ENCODE measurements at regions not wholly inside any gene's neighbourhood (a gene's known extent, or its start where the extent isn't known, plus 50 kb on each side); places are given as distances from the start of the nearest gene placed in this dataset.
"Not testable (repeated sequence)": the region's sequence is repeated elsewhere in the genome, so short reads cannot be mapped to it uniquely, and the experiment has no call there.

- DNase-seq (ENCODE audit: low spot score) = no peak
These were observed 83.2 kb upstream of the TNP1 start for GRCh38 chr2:216943109-216943508.

GRCh38 chr2:216942465-216942864, 82.6 kb upstream of the TNP1 start:
- no peak for DNase-seq (ENCODE audit: low spot score)

- no peak for DNase-seq (ENCODE audit: low spot score)
These were observed 82.2 kb upstream of the TNP1 start for GRCh38 chr2:216942016-216942415.

GRCh38 chr2:216936954-216937357, 77.1 kb upstream of the TNP1 start:
- DNase-seq (ENCODE audit: low spot score) = no peak

DNA sequence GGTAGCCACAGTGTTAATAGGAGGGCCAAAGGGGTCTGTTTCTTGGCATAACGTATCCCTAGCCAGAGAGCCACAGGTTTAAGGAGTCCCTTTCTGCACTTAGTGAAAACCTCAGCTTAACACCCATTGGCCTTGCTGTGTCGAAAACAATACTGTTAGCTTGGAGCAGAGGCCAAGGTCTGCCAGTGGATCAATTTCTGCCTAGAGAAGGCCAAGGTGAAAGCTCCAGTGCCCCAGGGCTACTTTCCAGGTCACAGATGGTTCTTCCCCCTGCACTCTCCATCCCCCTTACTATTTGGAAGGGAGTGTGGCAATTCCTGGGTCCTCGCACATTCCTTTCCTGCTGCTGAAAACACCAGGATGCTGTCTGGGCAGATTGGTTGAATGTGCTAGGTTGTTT, 74.8 kb upstream of the TNP1 start:
- DNase-seq (ENCODE audit: low spot score) = no peak

GRCh38 chr2:216934151-216934550, 74.3 kb upstream of the TNP1 start:
- no peak for DNase-seq (ENCODE audit: low spot score)

DNA sequence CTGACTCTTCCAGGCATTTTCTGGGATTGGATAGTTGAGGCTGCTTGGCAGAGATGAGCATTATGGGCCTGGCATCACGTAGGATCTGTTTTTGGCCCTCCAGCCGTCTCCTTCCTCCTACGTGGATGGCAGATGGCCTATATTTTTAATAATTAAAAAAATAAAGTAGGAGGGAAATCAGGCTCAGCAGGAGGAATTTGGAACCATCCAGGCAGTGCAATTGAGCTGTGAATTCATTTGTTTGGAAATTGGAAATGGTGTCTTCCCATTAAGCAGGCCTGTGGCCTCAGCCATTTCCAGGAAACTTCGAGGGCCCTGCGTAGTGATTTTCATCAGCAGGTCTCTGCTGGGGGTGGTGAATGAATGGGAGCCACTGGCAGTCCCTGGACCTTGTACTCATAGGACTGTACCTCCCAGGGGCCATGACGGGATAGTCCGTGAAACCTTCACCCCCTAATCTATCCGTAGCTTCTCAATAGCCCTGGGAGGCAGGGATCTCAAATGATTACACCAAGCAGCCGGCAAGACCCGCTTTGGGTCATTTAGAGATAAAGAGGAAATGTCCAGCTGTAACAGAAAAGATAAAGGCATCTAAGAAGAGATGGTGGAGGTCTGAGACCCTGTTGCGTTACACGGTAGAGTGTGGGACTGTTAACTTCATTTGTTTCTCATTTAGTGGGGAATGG, 73.1 kb upstream of the TNP1 start:
- DNase-seq (ENCODE audit: low spot score) = peak; percentile 22

- DNase-seq (ENCODE audit: low spot score) = no peak
These were observed 72.4 kb upstream of the TNP1 start for GRCh38 chr2:216932113-216932862.

GRCh38 chr2:216930716-216931115, 70.9 kb upstream of the TNP1 start:
- no peak for DNase-seq (ENCODE audit: low spot score)

GRCh38 chr2:216929338-216929737, 69.5 kb upstream of the TNP1 start:
- DNase-seq (ENCODE audit: low spot score) = not testable (repeated sequence)

GRCh38 chr2:216927163-216927562, 67.3 kb upstream of the TNP1 start:
- no peak for DNase-seq (ENCODE audit: low spot score)

DNA sequence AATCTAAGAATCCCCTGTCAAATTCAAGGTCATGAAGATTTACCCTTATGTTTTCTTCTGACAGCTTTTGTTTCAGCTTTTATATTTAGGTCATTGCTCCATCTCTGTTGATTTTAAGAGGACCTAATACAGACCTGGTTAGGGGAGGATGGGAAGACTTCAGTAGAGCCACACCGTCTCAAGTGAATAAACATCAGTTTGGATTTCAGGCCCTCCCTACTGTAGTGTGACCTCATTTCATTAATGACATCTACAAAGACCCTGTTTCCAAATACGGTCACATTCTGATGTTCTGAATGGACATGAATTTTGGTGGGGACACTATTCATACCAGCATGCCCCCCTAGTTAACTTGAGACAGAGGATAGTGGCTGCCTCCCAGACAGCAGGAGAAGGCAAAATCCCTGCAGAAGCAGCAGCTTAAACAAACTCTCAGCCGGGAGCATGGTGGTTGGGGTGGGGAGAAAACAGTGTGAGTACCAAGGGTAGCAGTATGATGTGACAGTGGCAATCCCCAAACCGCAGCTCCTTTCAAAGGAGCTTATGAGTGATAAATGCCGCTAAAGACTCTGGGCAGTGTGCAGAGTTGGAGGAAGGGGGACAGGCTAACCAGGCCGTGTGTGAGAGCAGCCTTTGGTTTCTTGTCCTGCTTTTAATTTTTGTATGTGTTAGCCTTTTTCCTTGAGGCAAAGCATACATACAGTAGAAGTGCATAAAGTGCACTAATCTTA, 65.9 kb upstream of the TNP1 start:
- no peak for DNase-seq (ENCODE audit: low spot score)

DNA sequence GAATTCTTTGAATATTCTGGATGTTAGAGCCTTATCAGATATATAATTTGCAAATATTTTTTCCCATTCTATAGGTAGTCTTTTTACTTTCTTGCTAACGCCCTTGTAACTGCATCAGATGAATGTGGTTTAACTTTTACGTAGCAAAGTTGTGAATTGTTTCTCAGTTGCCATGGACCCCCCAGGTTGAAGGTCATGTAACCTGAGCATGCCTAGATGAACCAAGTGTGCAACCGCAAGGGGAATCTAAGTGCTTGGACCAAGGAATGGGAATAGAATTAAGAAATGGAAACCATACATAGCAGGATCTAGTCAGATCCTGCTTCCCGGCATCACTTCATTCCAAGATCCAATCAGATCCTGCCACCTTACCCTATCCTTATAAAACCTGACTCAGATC, 65.1 kb upstream of the TNP1 start:
- no peak for DNase-seq (ENCODE audit: low spot score)

DNA sequence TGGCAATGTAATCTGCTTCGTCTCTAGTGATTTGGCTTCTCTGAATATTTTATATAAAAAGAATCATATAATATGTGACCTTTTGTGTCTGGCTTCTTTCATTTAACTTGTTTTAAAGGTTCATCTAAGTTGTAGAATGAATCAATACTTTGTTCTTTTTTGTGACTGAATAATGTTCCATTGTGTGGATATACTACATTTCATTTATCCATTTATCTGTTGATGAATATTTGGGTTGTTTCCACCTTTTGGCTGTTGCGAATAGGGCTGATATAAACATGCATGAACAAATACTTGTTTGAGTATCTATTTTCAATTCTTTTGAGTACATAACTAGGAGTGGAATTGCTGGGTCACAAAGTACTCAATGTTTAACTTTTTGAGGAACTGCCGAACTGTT, 63.8 kb upstream of the TNP1 start:
- no peak for DNase-seq (ENCODE audit: low spot score)

GRCh38 chr2:216922175-216922780, 62.4 kb upstream of the TNP1 start:
- DNase-seq (ENCODE audit: low spot score) = no peak

DNA sequence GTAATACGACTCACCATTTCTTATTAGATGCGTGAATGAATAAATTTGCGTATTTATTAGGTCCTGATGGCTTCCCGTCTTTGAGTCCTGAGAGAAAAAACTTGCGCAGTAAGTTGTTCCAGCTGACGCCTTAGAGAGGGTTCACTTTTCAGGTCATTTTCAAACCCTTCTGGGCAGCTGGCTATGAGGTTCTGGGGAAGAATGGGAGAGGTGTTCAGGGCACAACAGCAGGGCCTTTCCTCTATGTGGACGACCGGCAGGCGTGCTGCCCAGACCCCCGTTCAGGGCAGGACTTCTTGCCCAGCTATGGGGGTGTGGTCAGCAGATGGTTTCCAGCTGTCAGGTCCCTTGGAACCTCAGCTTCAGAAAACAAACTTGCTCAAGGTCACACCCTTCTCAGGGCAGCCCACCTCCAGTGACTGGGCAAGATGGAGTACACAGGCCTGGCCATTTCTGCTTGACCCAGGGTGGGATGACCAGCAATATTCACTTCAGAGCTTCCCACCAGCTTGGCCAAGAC, 61.1 kb upstream of the TNP1 start:
- DNase-seq (ENCODE audit: low spot score) = no peak

DNA sequence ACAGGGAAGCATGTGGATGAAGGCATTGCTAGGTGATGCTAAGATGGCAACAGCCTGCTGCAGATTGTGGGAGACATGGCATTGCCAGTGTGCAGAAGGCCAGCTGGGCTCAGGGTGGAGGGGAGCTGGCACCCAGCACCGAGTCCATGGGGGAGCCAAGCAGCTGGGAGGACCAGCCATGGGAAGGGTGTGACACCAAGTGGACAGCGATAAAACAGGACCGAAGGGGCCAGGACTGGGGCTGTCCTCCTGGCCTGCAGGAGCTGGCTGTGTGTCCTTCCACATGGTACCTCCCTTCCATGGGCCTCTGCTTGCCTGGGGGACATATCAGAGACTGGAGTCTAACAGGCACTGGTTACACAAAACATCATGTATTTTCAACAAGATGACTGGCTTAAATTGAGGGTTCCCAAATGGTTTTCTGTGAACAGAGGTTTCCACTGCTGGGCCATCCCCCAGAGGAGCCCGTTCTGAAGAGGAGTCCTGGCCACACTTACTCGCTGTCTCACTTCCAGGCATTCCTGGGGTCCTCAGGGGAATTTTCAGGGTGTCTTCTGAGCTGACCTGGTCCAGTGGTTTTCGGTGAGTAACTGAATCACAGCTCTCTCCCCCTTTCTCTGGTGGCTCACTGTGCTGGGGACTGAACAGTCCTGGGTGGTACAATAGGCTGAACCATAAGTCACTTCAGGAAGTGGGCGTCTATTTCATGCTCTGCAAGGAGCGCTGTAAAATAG, 60.4 kb upstream of the TNP1 start:
- DNase-seq (ENCODE audit: low spot score) = no peak

GRCh38 chr2:216918088-216918680, 58.3 kb upstream of the TNP1 start:
- no peak for DNase-seq (ENCODE audit: low spot score)

GRCh38 chr2:216916956-216917650, 57.2 kb upstream of the TNP1 start:
- no peak for DNase-seq (ENCODE audit: low spot score)

- DNase-seq (ENCODE audit: low spot score) = no peak
These were observed 55.8 kb upstream of the TNP1 start for GRCh38 chr2:216915557-216916150.
